ENCODE measurements at regions not wholly inside any gene's neighbourhood (a gene's known extent, or its start where the extent isn't known, plus 50 kb on each side); places are given as distances from the start of the nearest gene placed in this dataset.

GRCh38 chr14:35991356-35991755 lies 165.2 kb downstream of the BRMS1L start:
- no peak for TF ChIP-seq SIN3A (IDR thresholded peaks at IDR 0.05; ENCODE audit: borderline replicate concordance in 2 of 2, control insufficient read depth in 1 of 2, low read depth in 2 of 2, low read length in 2 of 2)
- TF ChIP-seq SREBF1 (IDR thresholded peaks at IDR 0.05; ENCODE audit: borderline replicate concordance, low read depth, low read length): no peak

All from K562 (cell line).